SH-SY5Y (cell line): ENCODE measurements at regions not wholly inside any gene's neighbourhood (a gene's known extent, or its start where the extent isn't known, plus 50 kb on each side); places are given as distances from the start of the nearest gene placed in this dataset.

ENCODE experiments used
- GATA2 ChIP-seq: IDR thresholded peaks from 2 replicates; pipeline ENCODE4 v1.6.1; 2011; ENCODE audit warnings: mild to moderate bottlenecking, low read depth, low read length
- GATA3 ChIP-seq: IDR thresholded peaks from 2 replicates; pipeline ENCODE4 v1.6.1; 2011; ENCODE audit warnings: low read depth, mild to moderate bottlenecking, low read length, moderate library complexity

GRCh38 chr4:97498875-97499274 lies 644.4 kb downstream of the STPG2 start:
- no peak for TF ChIP-seq GATA3
- no peak for TF ChIP-seq GATA2
